ENCODE measurements at regions not wholly inside any gene's neighbourhood (a gene's known extent, or its start where the extent isn't known, plus 50 kb on each side); places are given as distances from the start of the nearest gene placed in this dataset.

DNA sequence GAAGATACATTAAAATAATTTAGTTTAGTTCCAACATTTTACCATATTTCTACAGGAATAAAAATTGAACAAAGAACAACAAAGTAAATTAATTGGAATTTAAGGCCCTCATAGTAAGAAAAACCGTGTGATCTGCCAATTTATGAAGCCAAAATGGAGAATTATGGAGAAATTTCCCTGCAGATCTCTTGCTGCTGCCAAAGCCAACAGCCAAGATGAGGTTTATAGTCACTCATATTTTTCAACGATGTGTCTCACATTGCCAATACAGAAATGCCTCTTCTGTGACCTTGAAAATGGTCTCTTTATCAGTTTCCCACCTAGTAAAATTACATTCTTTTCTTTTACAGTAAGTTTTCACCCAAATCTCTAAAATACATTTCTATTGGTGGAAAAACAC, 317.2 kb upstream of the FIGN start:
- no peak overlapping the region for H3K9ac ChIP-seq (ENCODE audit: low read length)
- H3K9me2 ChIP-seq (ENCODE audit: insufficient read depth): no peaks in the 10 kb centered on the region
- H3K36me3 ChIP-seq (ENCODE audit: control insufficient read depth in 1 of 2, insufficient read depth in 2 of 2, low read length in 2 of 2): no peaks in the 10 kb centered on the region
- ChIA-PET POLR2A (no interaction called here), CTCF (no interaction called here), RAD21 (ENCODE audit: low non-redundant PET in 1 of 2, low total read pairs in 2 of 2, uncharacterized antibody in 2 of 2, unreplicated experiment in 2 of 2) (no interaction called here)
- no peaks in the 10 kb centered on the region for H3K9me3 ChIP-seq (ENCODE audit: control insufficient read depth in 1 of 2, insufficient read depth in 1 of 2, low read depth in 1 of 2, low read length in 2 of 2)
- no peak overlapping the region for H3K4me3 ChIP-seq (replicated peaks in 1 of 2; ENCODE audit: low read depth in 1 of 2, low read length in 2 of 2)
- intact Hi-C loops (cut with micrococcal nuclease): no loop called here
- ATAC-seq (no peak), DNase-seq (ENCODE audit: low read depth, low spot score) (no peak)
- no peaks in the 10 kb centered on the region for H3K4me1 ChIP-seq (ENCODE audit: control insufficient read depth in 1 of 2, insufficient read depth in 2 of 2, low read length in 2 of 2)
- H3K27me3 ChIP-seq (ENCODE audit: insufficient read depth, low read length): peaks cover 13% of the 10 kb centered on the region; the same call in 1 of the 2 replicates
- TF ChIP-seq EZH2phosphoT487 (IDR thresholded peaks at IDR 0.05; ENCODE audit: borderline replicate concordance) (no peak), ELF1 (IDR thresholded peaks at IDR 0.05; ENCODE audit: borderline replicate concordance, low read depth) (no peak), FOSL1 (IDR thresholded peaks at IDR 0.05; ENCODE audit: low read depth) (no peak), CEBPB (IDR thresholded peaks at IDR 0.05; ENCODE audit: low read depth) (no peak), REST (IDR thresholded peaks at IDR 0.05; ENCODE audit: low read depth) (no peak), YY1 (IDR thresholded peaks at IDR 0.05; ENCODE audit: extremely low read depth, insufficient replicate concordance, low read depth, low read length) (no peak), SRF (IDR thresholded peaks at IDR 0.05; ENCODE audit: low read depth) (no peak), ATF3 (IDR thresholded peaks at IDR 0.05) (no peak), POLR2AphosphoS5 (IDR thresholded peaks at IDR 0.05; ENCODE audit: low read depth, low read length) (no peak), ZFX (IDR thresholded peaks at IDR 0.05) (no peak), CBX3 (IDR thresholded peaks at IDR 0.05; ENCODE audit: low read depth) (no peak), SIN3A (IDR thresholded peaks at IDR 0.05; ENCODE audit: low read depth) (no peak), EGR1 (IDR thresholded peaks at IDR 0.05; ENCODE audit: low read depth) (no peak), POLR2A (IDR thresholded peaks at IDR 0.05; ENCODE audit: borderline replicate concordance, extremely low read depth, insufficient read depth, insufficient read length) (no peak), JUND (IDR thresholded peaks at IDR 0.05) (no peak), TCF7L2 (IDR thresholded peaks at IDR 0.05; ENCODE audit: borderline replicate concordance, extremely low read depth, insufficient read depth, insufficient read length) (no peak)
- TF ChIP-seq, protein P1, sequence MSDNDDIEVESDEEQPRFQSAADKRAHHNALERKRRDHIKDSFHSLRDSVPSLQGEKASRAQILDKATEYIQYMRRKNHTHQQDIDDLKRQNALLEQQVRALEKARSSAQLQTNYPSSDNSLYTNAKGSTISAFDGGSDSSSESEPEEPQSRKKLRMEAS (IDR thresholded peaks at IDR 0.05): no peak
- TF ChIP-seq, protein P2, sequence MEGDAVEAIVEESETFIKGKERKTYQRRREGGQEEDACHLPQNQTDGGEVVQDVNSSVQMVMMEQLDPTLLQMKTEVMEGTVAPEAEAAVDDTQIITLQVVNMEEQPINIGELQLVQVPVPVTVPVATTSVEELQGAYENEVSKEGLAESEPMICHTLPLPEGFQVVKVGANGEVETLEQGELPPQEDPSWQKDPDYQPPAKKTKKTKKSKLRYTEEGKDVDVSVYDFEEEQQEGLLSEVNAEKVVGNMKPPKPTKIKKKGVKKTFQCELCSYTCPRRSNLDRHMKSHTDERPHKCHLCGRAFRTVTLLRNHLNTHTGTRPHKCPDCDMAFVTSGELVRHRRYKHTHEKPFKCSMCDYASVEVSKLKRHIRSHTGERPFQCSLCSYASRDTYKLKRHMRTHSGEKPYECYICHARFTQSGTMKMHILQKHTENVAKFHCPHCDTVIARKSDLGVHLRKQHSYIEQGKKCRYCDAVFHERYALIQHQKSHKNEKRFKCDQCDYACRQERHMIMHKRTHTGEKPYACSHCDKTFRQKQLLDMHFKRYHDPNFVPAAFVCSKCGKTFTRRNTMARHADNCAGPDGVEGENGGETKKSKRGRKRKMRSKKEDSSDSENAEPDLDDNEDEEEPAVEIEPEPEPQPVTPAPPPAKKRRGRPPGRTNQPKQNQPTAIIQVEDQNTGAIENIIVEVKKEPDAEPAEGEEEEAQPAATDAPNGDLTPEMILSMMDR (IDR thresholded peaks at IDR 0.05 in 2 of 3, conservative IDR thresholded peaks at IDR 0.05 in 1 of 3; ENCODE audit: borderline replicate concordance in 1 of 3, insufficient read depth in 1 of 3, low read depth in 2 of 3, low read length in 2 of 3): no peak
- no TSS peak for BruUV-seq (replicated peaks)
- no peak overlapping the region for H3K4me2 ChIP-seq (ENCODE audit: low read length)
- H3K27ac ChIP-seq (ENCODE audit: low read depth, low read length): no peak overlapping the region
- no peaks in the 10 kb centered on the region for H4K20me1 ChIP-seq (ENCODE audit: insufficient read depth)
- H3K79me2 ChIP-seq (ENCODE audit: insufficient read depth, low read length): no peaks in the 10 kb centered on the region
- H2AFZ ChIP-seq (ENCODE audit: low read depth, low read length, poor library complexity, severe bottlenecking): no peak overlapping the region
